ENCODE measurements at regions not wholly inside any gene's neighbourhood (a gene's known extent, or its start where the extent isn't known, plus 50 kb on each side); places are given as distances from the start of the nearest gene placed in this dataset.

DNA sequence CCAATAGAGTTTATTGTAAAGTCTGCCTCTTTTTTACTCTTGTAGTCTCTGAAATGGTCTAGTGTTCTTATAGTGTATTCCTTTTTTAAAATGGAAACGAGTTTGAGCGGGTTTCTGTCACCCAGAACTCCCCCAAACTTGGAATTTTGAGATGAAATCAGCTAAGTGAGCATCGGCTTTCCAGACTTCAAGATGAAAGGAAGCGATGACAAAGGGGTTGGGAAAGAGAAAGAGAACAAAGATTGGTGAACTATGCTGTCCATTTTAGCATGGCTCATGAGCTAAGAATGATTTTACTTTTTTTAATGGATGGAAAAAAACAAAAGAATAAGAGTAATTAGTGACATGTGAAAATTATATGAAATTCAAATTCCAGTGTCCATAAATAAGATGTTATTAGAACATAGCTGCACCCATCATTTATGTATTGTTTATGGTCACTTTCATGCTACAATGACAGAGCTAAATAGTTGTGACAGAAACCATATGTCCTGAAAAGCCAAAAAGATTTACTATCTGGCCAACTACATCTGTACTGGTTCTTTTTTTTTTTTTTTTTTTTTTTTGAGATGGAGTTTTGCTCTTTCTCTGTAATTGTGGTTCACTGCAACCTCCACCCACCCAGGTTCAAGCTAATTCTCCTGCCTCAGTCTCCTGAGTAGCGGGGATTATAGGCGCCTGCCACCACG lies 52.7 kb upstream of the PDZRN3 start:
- no peaks in the 10 kb centered on the region for H3K36me3 ChIP-seq (replicated peaks; ENCODE audit: insufficient read depth, low read length)
- no peak for DNase-seq

More for the DNA sequence above, 52.7 kb upstream of the PDZRN3 start:
- Histone ChIP-seq H3K9me3 (replicated peaks; ENCODE audit: insufficient read depth, low read length) (no peaks in the 10 kb centered on the region), H3K4me1 (ENCODE audit: low read length) (no peaks in the 10 kb centered on the region), H2AFZ (ENCODE audit: low read length) (no peak overlapping the region), H3K4me3 (ENCODE audit: low read length) (no peak overlapping the region), H3K27me3 (replicated peaks; ENCODE audit: insufficient read depth, low read length) (no peaks in the 10 kb centered on the region), H3K9ac (ENCODE audit: low read length) (no peak overlapping the region), H3K27ac (ENCODE audit: low read length) (no peak overlapping the region), H3K79me2 (ENCODE audit: low read length) (no peaks in the 10 kb centered on the region), H4K20me1 (ENCODE audit: insufficient read depth, low read length) (no peaks in the 10 kb centered on the region), H3K4me2 (ENCODE audit: low read depth, low read length) (no peak overlapping the region), H3K9me2 (replicated peaks; ENCODE audit: insufficient read depth, low read length) (no peaks in the 10 kb centered on the region), H3F3A (ENCODE audit: insufficient read depth, low read length) (no peaks in the 10 kb centered on the region)
- TF ChIP-seq, protein P1, sequence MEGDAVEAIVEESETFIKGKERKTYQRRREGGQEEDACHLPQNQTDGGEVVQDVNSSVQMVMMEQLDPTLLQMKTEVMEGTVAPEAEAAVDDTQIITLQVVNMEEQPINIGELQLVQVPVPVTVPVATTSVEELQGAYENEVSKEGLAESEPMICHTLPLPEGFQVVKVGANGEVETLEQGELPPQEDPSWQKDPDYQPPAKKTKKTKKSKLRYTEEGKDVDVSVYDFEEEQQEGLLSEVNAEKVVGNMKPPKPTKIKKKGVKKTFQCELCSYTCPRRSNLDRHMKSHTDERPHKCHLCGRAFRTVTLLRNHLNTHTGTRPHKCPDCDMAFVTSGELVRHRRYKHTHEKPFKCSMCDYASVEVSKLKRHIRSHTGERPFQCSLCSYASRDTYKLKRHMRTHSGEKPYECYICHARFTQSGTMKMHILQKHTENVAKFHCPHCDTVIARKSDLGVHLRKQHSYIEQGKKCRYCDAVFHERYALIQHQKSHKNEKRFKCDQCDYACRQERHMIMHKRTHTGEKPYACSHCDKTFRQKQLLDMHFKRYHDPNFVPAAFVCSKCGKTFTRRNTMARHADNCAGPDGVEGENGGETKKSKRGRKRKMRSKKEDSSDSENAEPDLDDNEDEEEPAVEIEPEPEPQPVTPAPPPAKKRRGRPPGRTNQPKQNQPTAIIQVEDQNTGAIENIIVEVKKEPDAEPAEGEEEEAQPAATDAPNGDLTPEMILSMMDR (IDR thresholded peaks at IDR 0.05; ENCODE audit: low read length): no peak
- no peak for TF ChIP-seq EZH2phosphoT487 (IDR thresholded peaks at IDR 0.05; ENCODE audit: low read length)
- no peak for TF ChIP-seq EZH2 (optimal IDR thresholded peaks at IDR 0.05; ENCODE audit: low read depth, low read length)
